ENCODE measurements at regions not wholly inside any gene's neighbourhood (a gene's known extent, or its start where the extent isn't known, plus 50 kb on each side); places are given as distances from the start of the nearest gene placed in this dataset.

- TF ChIP-seq, protein P1, sequence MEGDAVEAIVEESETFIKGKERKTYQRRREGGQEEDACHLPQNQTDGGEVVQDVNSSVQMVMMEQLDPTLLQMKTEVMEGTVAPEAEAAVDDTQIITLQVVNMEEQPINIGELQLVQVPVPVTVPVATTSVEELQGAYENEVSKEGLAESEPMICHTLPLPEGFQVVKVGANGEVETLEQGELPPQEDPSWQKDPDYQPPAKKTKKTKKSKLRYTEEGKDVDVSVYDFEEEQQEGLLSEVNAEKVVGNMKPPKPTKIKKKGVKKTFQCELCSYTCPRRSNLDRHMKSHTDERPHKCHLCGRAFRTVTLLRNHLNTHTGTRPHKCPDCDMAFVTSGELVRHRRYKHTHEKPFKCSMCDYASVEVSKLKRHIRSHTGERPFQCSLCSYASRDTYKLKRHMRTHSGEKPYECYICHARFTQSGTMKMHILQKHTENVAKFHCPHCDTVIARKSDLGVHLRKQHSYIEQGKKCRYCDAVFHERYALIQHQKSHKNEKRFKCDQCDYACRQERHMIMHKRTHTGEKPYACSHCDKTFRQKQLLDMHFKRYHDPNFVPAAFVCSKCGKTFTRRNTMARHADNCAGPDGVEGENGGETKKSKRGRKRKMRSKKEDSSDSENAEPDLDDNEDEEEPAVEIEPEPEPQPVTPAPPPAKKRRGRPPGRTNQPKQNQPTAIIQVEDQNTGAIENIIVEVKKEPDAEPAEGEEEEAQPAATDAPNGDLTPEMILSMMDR (IDR thresholded peaks at IDR 0.05), result no peak
- TF ChIP-seq POLR2AphosphoS5 (IDR thresholded peaks at IDR 0.05), result no peak
- no peak for TF ChIP-seq POLR2A (IDR thresholded peaks at IDR 0.05)
Observed at GRCh38 chr5:2542821-2543220, 208.7 kb downstream of the IRX2 start.
